ENCODE measurements at regions not wholly inside any gene's neighbourhood (a gene's known extent, or its start where the extent isn't known, plus 50 kb on each side); places are given as distances from the start of the nearest gene placed in this dataset.
A peak's percentile ranks its signal among the peaks of the same experiment; 100 is the strongest.

GRCh38 chr2:188785061-188785460 is 189.1 kb upstream of the COL3A1 start:
- DNase-seq, result no peak
- no peak overlapping the region for H3K27ac ChIP-seq
- intact Hi-C loops (cut with DNase I; ENCODE audit: low total_unique reads), result no loop called here

GRCh38 chr2:188785490-188785889 is 188.7 kb upstream of the COL3A1 start:
- Histone ChIP-seq H3K4me3 (no peak overlapping the region), H3K27me3 (no peaks in the 10 kb centered on the region), H3K4me1 (peaks cover 3% of the 10 kb centered on the region), H3K9me3 (no peaks in the 10 kb centered on the region), H3K36me3 (ENCODE audit: low read depth, missing control alignments) (no peaks in the 10 kb centered on the region), H3K27ac (no peak overlapping the region)
- WGBS, 2 donors, result 74 to 81% methylated on average over 6 of the region's 6 CpGs
- DNase-seq, result no peak
- TF ChIP-seq CTCF (IDR thresholded peaks at IDR 0.05) (no peak), POLR2A (IDR thresholded peaks at IDR 0.05) (no peak)
- intact Hi-C loops (cut with DNase I; ENCODE audit: low total_unique reads), result no loop called here

More at GRCh38 chr2:188785061-188785460, 189.1 kb upstream of the COL3A1 start:
- Histone ChIP-seq H3K4me1 (peaks cover 3% of the 10 kb centered on the region), H3K9me3 (no peaks in the 10 kb centered on the region), H3K4me3 (no peak overlapping the region), H3K36me3 (ENCODE audit: low read depth, missing control alignments) (no peaks in the 10 kb centered on the region), H3K27me3 (no peaks in the 10 kb centered on the region)
- WGBS, 2 donors, result 91 to 95% methylated on average over 2 of the region's 2 CpGs
- TF ChIP-seq CTCF (IDR thresholded peaks at IDR 0.05) (no peak), POLR2A (IDR thresholded peaks at IDR 0.05) (no peak)

GRCh38 chr2:188786368-188786841 is 187.8 kb upstream of the COL3A1 start:
- Histone ChIP-seq H3K4me1 (peaks cover 3% of the 10 kb centered on the region), H3K27me3 (no peaks in the 10 kb centered on the region), H3K9me3 (no peaks in the 10 kb centered on the region), H3K36me3 (ENCODE audit: low read depth, missing control alignments) (no peaks in the 10 kb centered on the region), H3K27ac (peak overlapping the region in 1 of 2 donors; percentile 57), H3K4me3 (no peak overlapping the region)
- 40 to 58% methylated on average over 3 of the region's 3 CpGs for WGBS, 2 donors
- no peak for TF ChIP-seq CTCF (IDR thresholded peaks at IDR 0.05)
- TF ChIP-seq POLR2A (IDR thresholded peaks at IDR 0.05), result no peak
- intact Hi-C loops (cut with DNase I; ENCODE audit: low total_unique reads), result no loop called here
- DNase-seq, result no peak

GRCh38 chr2:188787021-188787657 is 187.0 kb upstream of the COL3A1 start:
- 48 to 52% methylated on average over 5 of the region's 5 CpGs for WGBS, 2 donors
- no peak overlapping the region for H3K4me3 ChIP-seq
- intact Hi-C loops (cut with DNase I; ENCODE audit: low total_unique reads), result no loop called here

More at GRCh38 chr2:188787021-188787657, 187.0 kb upstream of the COL3A1 start:
- Histone ChIP-seq H3K36me3 (ENCODE audit: low read depth, missing control alignments) (no peaks in the 10 kb centered on the region), H3K9me3 (no peaks in the 10 kb centered on the region), H3K27ac (peak overlapping the region in 1 of 2 donors; percentile 57), H3K27me3 (no peaks in the 10 kb centered on the region), H3K4me1 (peaks cover 3% of the 10 kb centered on the region)
- TF ChIP-seq CTCF (IDR thresholded peaks at IDR 0.05) (no peak), POLR2A (IDR thresholded peaks at IDR 0.05) (no peak)
- no peak for DNase-seq

All from testis (tissue), 2 donors.